Neural cell (in vitro differentiated cells): ENCODE measurements at regions not wholly inside any gene's neighbourhood (a gene's known extent, or its start where the extent isn't known, plus 50 kb on each side); places are given as distances from the start of the nearest gene placed in this dataset.

Experiments used
- EP300 ChIP-seq: fragments of 450-650 bp; conservative IDR thresholded peaks from 2 replicates; pipeline ENCODE4 v1.6.1; 2014; ENCODE audit warnings: antibody characterized with exemption, mild to moderate bottlenecking, moderate library complexity; ENCODE audit not compliant: poor library complexity, severe bottlenecking
- EZH2 ChIP-seq: fragments of 200-600, 300-800 bp; shearing (Covaris generic), sonication (generic); IDR thresholded peaks from 2 replicates; pipeline ENCODE4 v1.6.1; 2014; ENCODE audit warnings: antibody characterized with exemption, low read length, borderline replicate concordance, mild to moderate bottlenecking; ENCODE audit not compliant: insufficient read depth, poor library complexity, severe bottlenecking
- MXI1 ChIP-seq: fragments of 450-650 bp; conservative IDR thresholded peaks from 2 replicates; pipeline ENCODE4 v1.6.1; 2014; ENCODE audit warnings: antibody characterized with exemption, mild to moderate bottlenecking; ENCODE audit not compliant: poor library complexity, severe bottlenecking
- POLR2AphosphoS5 ChIP-seq: IDR thresholded peaks from 2 replicates; pipeline ENCODE4 v1.6.1; 2012
- RAD21 ChIP-seq: fragments of 450-650 bp; conservative IDR thresholded peaks from 2 replicates; pipeline ENCODE4 v1.6.1; 2014; ENCODE audit warnings: antibody characterized with exemption, mild to moderate bottlenecking, moderate library complexity
- SMC3 ChIP-seq: fragments of 450-650 bp; conservative IDR thresholded peaks from 2 replicates; pipeline ENCODE4 v1.6.1; 2014; ENCODE audit warnings: antibody characterized with exemption, mild to moderate bottlenecking, moderate library complexity; ENCODE audit not compliant: poor library complexity
- TAF1 ChIP-seq: IDR thresholded peaks from 2 replicates; pipeline ENCODE4 v1.6.1; 2012; ENCODE audit warnings: low read depth
- TF ChIP-seq, protein P1 (sequence below): fragments of 450-650 bp; IDR thresholded peaks from 2 replicates; pipeline ENCODE4 v1.5.1; 2014; ENCODE audit warnings: antibody characterized with exemption, mild to moderate bottlenecking, moderate library complexity; ENCODE audit not compliant: poor library complexity, severe bottlenecking
- TF ChIP-seq, protein P2 (sequence below): IDR thresholded peaks from 2 replicates; pipeline ENCODE4 v1.6.1; 2012; ENCODE audit warnings: borderline replicate concordance

DNA sequence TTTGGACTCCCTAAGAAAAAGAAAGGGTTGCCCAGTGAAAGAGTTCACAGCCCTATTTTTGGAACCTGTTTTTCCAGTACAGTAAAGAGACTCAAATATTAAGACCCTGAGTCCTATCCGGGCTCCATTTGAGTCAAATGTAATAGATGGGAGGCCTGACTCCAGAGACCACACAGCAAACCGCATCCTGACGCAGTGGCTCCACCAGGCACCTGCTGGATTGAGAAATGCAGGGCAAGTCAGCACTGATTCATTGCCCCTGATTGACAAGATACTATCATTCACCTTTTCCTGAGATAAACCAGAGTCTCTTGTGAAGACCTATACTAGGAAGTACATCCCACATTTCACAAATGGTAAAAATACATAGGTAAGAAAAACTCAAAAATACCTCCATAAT, 715.7 kb upstream of the SOX9 start:
- TF ChIP-seq, protein P1, sequence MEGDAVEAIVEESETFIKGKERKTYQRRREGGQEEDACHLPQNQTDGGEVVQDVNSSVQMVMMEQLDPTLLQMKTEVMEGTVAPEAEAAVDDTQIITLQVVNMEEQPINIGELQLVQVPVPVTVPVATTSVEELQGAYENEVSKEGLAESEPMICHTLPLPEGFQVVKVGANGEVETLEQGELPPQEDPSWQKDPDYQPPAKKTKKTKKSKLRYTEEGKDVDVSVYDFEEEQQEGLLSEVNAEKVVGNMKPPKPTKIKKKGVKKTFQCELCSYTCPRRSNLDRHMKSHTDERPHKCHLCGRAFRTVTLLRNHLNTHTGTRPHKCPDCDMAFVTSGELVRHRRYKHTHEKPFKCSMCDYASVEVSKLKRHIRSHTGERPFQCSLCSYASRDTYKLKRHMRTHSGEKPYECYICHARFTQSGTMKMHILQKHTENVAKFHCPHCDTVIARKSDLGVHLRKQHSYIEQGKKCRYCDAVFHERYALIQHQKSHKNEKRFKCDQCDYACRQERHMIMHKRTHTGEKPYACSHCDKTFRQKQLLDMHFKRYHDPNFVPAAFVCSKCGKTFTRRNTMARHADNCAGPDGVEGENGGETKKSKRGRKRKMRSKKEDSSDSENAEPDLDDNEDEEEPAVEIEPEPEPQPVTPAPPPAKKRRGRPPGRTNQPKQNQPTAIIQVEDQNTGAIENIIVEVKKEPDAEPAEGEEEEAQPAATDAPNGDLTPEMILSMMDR, result no peak
- TF ChIP-seq POLR2AphosphoS5, result no peak
- no peak for TF ChIP-seq RAD21
- no peak for TF ChIP-seq EZH2
- TF ChIP-seq, protein P2, sequence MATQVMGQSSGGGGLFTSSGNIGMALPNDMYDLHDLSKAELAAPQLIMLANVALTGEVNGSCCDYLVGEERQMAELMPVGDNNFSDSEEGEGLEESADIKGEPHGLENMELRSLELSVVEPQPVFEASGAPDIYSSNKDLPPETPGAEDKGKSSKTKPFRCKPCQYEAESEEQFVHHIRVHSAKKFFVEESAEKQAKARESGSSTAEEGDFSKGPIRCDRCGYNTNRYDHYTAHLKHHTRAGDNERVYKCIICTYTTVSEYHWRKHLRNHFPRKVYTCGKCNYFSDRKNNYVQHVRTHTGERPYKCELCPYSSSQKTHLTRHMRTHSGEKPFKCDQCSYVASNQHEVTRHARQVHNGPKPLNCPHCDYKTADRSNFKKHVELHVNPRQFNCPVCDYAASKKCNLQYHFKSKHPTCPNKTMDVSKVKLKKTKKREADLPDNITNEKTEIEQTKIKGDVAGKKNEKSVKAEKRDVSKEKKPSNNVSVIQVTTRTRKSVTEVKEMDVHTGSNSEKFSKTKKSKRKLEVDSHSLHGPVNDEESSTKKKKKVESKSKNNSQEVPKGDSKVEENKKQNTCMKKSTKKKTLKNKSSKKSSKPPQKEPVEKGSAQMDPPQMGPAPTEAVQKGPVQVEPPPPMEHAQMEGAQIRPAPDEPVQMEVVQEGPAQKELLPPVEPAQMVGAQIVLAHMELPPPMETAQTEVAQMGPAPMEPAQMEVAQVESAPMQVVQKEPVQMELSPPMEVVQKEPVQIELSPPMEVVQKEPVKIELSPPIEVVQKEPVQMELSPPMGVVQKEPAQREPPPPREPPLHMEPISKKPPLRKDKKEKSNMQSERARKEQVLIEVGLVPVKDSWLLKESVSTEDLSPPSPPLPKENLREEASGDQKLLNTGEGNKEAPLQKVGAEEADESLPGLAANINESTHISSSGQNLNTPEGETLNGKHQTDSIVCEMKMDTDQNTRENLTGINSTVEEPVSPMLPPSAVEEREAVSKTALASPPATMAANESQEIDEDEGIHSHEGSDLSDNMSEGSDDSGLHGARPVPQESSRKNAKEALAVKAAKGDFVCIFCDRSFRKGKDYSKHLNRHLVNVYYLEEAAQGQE, result no peak
- TF ChIP-seq SMC3, result no peak
- TF ChIP-seq EP300, result no peak
- no peak for TF ChIP-seq TAF1
- no peak for TF ChIP-seq MXI1
